ENCODE measurements at regions not wholly inside any gene's neighbourhood (a gene's known extent, or its start where the extent isn't known, plus 50 kb on each side); places are given as distances from the start of the nearest gene placed in this dataset.

- TF ChIP-seq CTCF (IDR thresholded peaks at IDR 0.05; ENCODE audit: low read depth, low read length), result no peak
- TF ChIP-seq POLR2A (IDR thresholded peaks at IDR 0.05; ENCODE audit: extremely low read depth, insufficient read length), result no peak
- no peak for TF ChIP-seq MYC (IDR thresholded peaks at IDR 0.05; ENCODE audit: low read depth, low read length)
- no peak for TF ChIP-seq MAX (IDR thresholded peaks at IDR 0.05; ENCODE audit: low read depth, low read length)
These were observed 159.4 kb downstream of the PIK3R1 start for GRCh38 chr5:68374796-68375518.
